GM12878 (cell line): ENCODE measurements at regions not wholly inside any gene's neighbourhood (a gene's known extent, or its start where the extent isn't known, plus 50 kb on each side); places are given as distances from the start of the nearest gene placed in this dataset.

Experiments
- ATAC-seq: fragments of 200-7000 bp; cut with Tn5 transposase; 3 replicates; pipeline ENCODE4 v1.9.1; 2020; ENCODE audit warnings: mild to moderate bottlenecking, moderate library complexity
- BruUV-seq: library from RNA; stranded (reverse); fragments of 400-500 nt; replicated peaks from 2 replicates; lab custom pipeline; 2021; lab: Mats Ljungman, UMichigan
- CTCF ChIA-PET: fragments of 300-600 bp; sonication (Branson Sonifier 250); formaldehyde crosslinking; extraction: SDS; loops from one replicate; lab custom pipeline; 2021; ENCODE audit warnings: inconsistent platforms; lab: Yijun Ruan, JAX
- POLR2A ChIA-PET: fragments of 350-600 bp; formaldehyde crosslinking; extraction: SDS; loops from one replicate; lab custom pipeline; 2021; ENCODE audit warnings: inconsistent platforms; lab: Charles Lee
- RAD21 ChIA-PET: fragments of 300-600 bp; sonication (Branson Sonifier 250); formaldehyde crosslinking; loops from one replicate; lab custom pipeline; 2023; ENCODE audit warnings: antibody characterized with exemption; ENCODE audit not compliant: unreplicated experiment; lab: Charles Lee
- SMC1A ChIA-PET: fragments of 300-600 bp; sonication (Branson Sonifier 250); formaldehyde crosslinking; loops from one replicate; lab custom pipeline; 2023; ENCODE audit not compliant: unreplicated experiment, uncharacterized antibody; lab: Charles Lee
- DNase-seq: peaks from one replicate; pipeline ENCODE4 v3.0.0-alpha.2; 2011; ENCODE audit warnings: low read depth, low spot score
- FAIRE-seq: peaks from 3 replicates; lab custom pipeline; 2011; peaks lifted over from hg19 to GRCh38; lab: Jason Lieb, UNC
- H2AFZ ChIP-seq: 2 replicates; pipeline ENCODE4 v1.6.0; 2011; ENCODE audit warnings: low read depth, low read length, control low read depth; ENCODE audit not compliant: control insufficient read depth
- H3K27ac ChIP-seq: 2 replicates; pipeline ENCODE4 v1.5.1; 2011; ENCODE audit warnings: control low read depth; ENCODE audit not compliant: control insufficient read depth, insufficient read depth
- H3K27me3 ChIP-seq, 2 experiments: replicated peaks in 1 of 2; 2 replicates each; pipeline versions ENCODE4 v1.6.0 to v1.6.1; 2011; ENCODE audit warnings: low read length in 1 of 2; ENCODE audit not compliant: control insufficient read depth in 2 of 2, insufficient read depth in 2 of 2
- H3K36me3 ChIP-seq, 2 experiments: 2 replicates each; pipeline ENCODE4 v1.5.1; 2011; ENCODE audit warnings: low read length in 1 of 2; ENCODE audit not compliant: control insufficient read depth in 2 of 2, insufficient read depth in 2 of 2
- H3K4me1 ChIP-seq: 2 replicates; pipeline ENCODE4 v1.6.1; 2011; ENCODE audit warnings: mild to moderate bottlenecking, low read length, moderate library complexity, mixed read lengths; ENCODE audit not compliant: control insufficient read depth, insufficient read depth
- H3K4me2 ChIP-seq: 2 replicates; pipeline ENCODE4 v1.6.0; 2011; ENCODE audit warnings: control low read depth; ENCODE audit not compliant: control insufficient read depth, insufficient read depth
- H3K4me3 ChIP-seq: fragments of 200-600 bp; sonication (generic); 2 replicates; pipeline ENCODE4 v1.5.1; 2016
- H3K79me2 ChIP-seq: 2 replicates; pipeline ENCODE4 v1.6.0; 2011; ENCODE audit warnings: low read length; ENCODE audit not compliant: control insufficient read depth, insufficient read depth
- H3K9ac ChIP-seq: 2 replicates; pipeline ENCODE4 v1.8.0; 2011; ENCODE audit warnings: low read length, control low read depth, mixed read lengths; ENCODE audit not compliant: control insufficient read depth, insufficient read depth
- H3K9me3 ChIP-seq: replicated peaks from 3 replicates; pipeline ENCODE4 v1.5.1; 2011; ENCODE audit warnings: mild to moderate bottlenecking, low read length; ENCODE audit not compliant: control insufficient read depth, insufficient read depth
- H4K20me1 ChIP-seq: 2 replicates; pipeline ENCODE4 v1.6.0; 2011; ENCODE audit not compliant: control insufficient read depth, insufficient read depth
- BRCA1 ChIP-seq: IDR thresholded peaks from 2 replicates; pipeline ENCODE4 v1.6.1; 2011; ENCODE audit warnings: low read depth, low read length, improper control_type of control experiment
- E2F8 ChIP-seq: fragments of 450-650 bp; IDR thresholded peaks from 2 replicates; pipeline ENCODE4 v1.6.1; 2018; ENCODE audit warnings: mild to moderate bottlenecking, low read depth, moderate library complexity; ENCODE audit not compliant: partially characterized antibody
- EED ChIP-seq: sonication (generic); IDR thresholded peaks from 2 replicates; pipeline ENCODE4 v1.6.1; 2016; ENCODE audit warnings: antibody characterized with exemption, low read depth
- FOXK2 ChIP-seq: fragments of 450-650 bp; IDR thresholded peaks from 2 replicates; pipeline ENCODE4 v1.6.1; 2017; ENCODE audit warnings: mild to moderate bottlenecking, moderate library complexity
- GATAD2B ChIP-seq: fragments of 450-650 bp; conservative IDR thresholded peaks from 2 replicates; pipeline ENCODE4 v1.6.1; 2017; ENCODE audit warnings: low read depth, mild to moderate bottlenecking, moderate library complexity
- IKZF2 ChIP-seq, 2 experiments: fragments of 450-650 bp; IDR thresholded peaks; 2 replicates each; pipeline ENCODE4 v1.6.1; 2017; ENCODE audit warnings: mild to moderate bottlenecking in 2 of 2, moderate library complexity in 2 of 2
- JUNB ChIP-seq: IDR thresholded peaks from 2 replicates; pipeline ENCODE4 v1.6.1; 2016; ENCODE audit warnings: antibody characterized with exemption, mild to moderate bottlenecking
- MTA3 ChIP-seq: IDR thresholded peaks from 2 replicates; pipeline ENCODE4 v1.6.1; 2012; ENCODE audit warnings: low read length, inconsistent platforms, borderline replicate concordance
- NR2F1 ChIP-seq: fragments of 450-650 bp; conservative IDR thresholded peaks from 2 replicates; pipeline ENCODE4 v1.6.1; 2017; ENCODE audit warnings: mild to moderate bottlenecking
- SMARCA5 ChIP-seq: fragments of 450-650 bp; IDR thresholded peaks from 2 replicates; pipeline ENCODE4 v1.6.1; 2017; ENCODE audit warnings: mild to moderate bottlenecking
- SRF ChIP-seq, 2 experiments: IDR thresholded peaks; 2 replicates each; pipeline ENCODE4 v1.6.1; 2011; ENCODE audit warnings: low read depth in 2 of 2, low read length in 2 of 2, mild to moderate bottlenecking in 1 of 2, moderate library complexity in 1 of 2
- ZBED1 ChIP-seq: IDR thresholded peaks from 2 replicates; pipeline ENCODE4 v1.6.1; 2016; ENCODE audit warnings: borderline replicate concordance
- WGBS: methylation state at CpG from one replicate; pipeline ENCODE4 v1.1.6; 2016; ENCODE audit warnings: low lambda C conversion rate; ENCODE audit not compliant: insufficient replicate concordance, insufficient coverage; ENCODE audit errors: missing lambda C conversion rate; 5-methylcytosine and 5-hydroxymethylcytosine counted together
- in situ Hi-C: fragments of 300-500 bp; cut with MboI; formaldehyde crosslinking; loops from 9 replicates; pipeline ENCODE4 v1.14.3; 2018; ENCODE audit warnings: mixed read lengths
- intact Hi-C: fragments of 100-400 bp; cut with micrococcal nuclease; formaldehyde crosslinking; loops from one replicate; pipeline ENCODE4 v1.14.2; 2022; ENCODE audit not compliant: unreplicated experiment
- TF ChIP-seq, protein P1 (sequence below): IDR thresholded peaks from 2 replicates; pipeline ENCODE4 v1.6.1; 2012; ENCODE audit warnings: low read depth, low read length, improper control_type of control experiment
- TF ChIP-seq, protein P2 (sequence below): fragments of 450-650 bp; IDR thresholded peaks from 2 replicates; pipeline ENCODE4 v1.6.1; 2018; ENCODE audit warnings: borderline replicate concordance, mild to moderate bottlenecking; ENCODE audit not compliant: partially characterized antibody

- Histone ChIP-seq H3K27ac (no peak overlapping the region), H3K4me2 (no peak overlapping the region), H3K4me1 (no peaks in the 10 kb centered on the region), H3K9ac (no peak overlapping the region), H2AFZ (no peak overlapping the region), H3K9me3 (no peaks in the 10 kb centered on the region), H3K4me3 (no peak overlapping the region), H3K36me3 (no peaks in the 10 kb centered on the region), H3K27me3 (peaks cover 0 to 3% of the 10 kb centered on the region in 2 experiments; a peak in 3 of 4 replicates), H4K20me1 (no peaks in the 10 kb centered on the region), H3K79me2 (no peaks in the 10 kb centered on the region)
- SMC1A ChIA-PET = no interaction called here
- DNase-seq = no peak
- POLR2A ChIA-PET = interaction anchor here (0.5 kb wide), 1 partner anchor 10 kb away, joined by 6 read pairs; no protein-coding TSS in a partner anchor
- FAIRE-seq = no peak
- RAD21 ChIA-PET = interaction anchor here (1.5 kb wide), 1 partner anchor 13 kb away, joined by 3 read pairs; no protein-coding TSS in a partner anchor
- intact Hi-C loops = no loop called here
- no peak for ATAC-seq
- in situ Hi-C loops = no loop called here
- TF ChIP-seq JUNB (no peak), EED (no peak), GATAD2B (no peak), ZBED1 (no peak), IKZF2 (IDR thresholded peaks at IDR 0.05) (no peak), MTA3 (no peak), BRCA1 (no peak), NR2F1 (no peak), SMARCA5 (no peak), FOXK2 (no peak), E2F8 (no peak), SRF (IDR thresholded peaks at IDR 0.05; ENCODE audit: low read depth in 2 of 2, low read length in 2 of 2) (no peak)
- TF ChIP-seq, protein P1, sequence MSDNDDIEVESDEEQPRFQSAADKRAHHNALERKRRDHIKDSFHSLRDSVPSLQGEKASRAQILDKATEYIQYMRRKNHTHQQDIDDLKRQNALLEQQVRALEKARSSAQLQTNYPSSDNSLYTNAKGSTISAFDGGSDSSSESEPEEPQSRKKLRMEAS = no peak
- TF ChIP-seq, protein P2, sequence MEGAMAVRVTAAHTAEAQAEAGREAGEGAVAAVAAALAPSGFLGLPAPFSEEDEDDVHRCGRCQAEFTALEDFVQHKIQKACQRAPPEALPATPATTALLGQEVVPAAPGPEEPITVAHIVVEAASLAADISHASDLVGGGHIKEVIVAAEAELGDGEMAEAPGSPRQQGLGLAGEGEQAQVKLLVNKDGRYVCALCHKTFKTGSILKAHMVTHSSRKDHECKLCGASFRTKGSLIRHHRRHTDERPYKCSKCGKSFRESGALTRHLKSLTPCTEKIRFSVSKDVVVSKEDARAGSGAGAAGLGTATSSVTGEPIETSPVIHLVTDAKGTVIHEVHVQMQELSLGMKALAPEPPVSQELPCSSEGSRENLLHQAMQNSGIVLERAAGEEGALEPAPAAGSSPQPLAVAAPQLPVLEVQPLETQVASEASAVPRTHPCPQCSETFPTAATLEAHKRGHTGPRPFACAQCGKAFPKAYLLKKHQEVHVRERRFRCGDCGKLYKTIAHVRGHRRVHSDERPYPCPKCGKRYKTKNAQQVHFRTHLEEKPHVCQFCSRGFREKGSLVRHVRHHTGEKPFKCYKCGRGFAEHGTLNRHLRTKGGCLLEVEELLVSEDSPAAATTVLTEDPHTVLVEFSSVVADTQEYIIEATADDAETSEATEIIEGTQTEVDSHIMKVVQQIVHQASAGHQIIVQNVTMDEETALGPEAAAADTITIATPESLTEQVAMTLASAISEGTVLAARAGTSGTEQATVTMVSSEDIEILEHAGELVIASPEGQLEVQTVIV = no peak
- TF ChIP-seq, all 136 proteins: peak for 0
- BruUV-seq = no TSS peak
- CTCF ChIA-PET = no interaction called here
- 5% methylated on average over 2 of the region's 2 CpGs for WGBS
Measured at GRCh38 chr10:44803862-44804261, 107.3 kb upstream of the TMEM72 start.
